AG04449 (cell line): ENCODE measurements at regions not wholly inside any gene's neighbourhood (a gene's known extent, or its start where the extent isn't known, plus 50 kb on each side); places are given as distances from the start of the nearest gene placed in this dataset.

ENCODE experiments used
- CTCF ChIA-PET: fragments of 350-600 bp; formaldehyde crosslinking; extraction: SDS; loops from one replicate; lab custom pipeline; 2021; ENCODE audit warnings: antibody characterized with exemption; lab: Yijun Ruan, JAX
- POLR2A ChIA-PET: fragments of 400-600, 350-600 bp; formaldehyde crosslinking; extraction: SDS; loops from one replicate; lab custom pipeline; 2020; ENCODE audit warnings: antibody characterized with exemption, inconsistent platforms; lab: Yijun Ruan, JAX
- DNase-seq: peaks from one replicate; pipeline ENCODE4 v3.0.0-alpha.2; 2010; ENCODE audit warnings: low read depth, low spot score
- H3K4me3 ChIP-seq: 2 replicates; pipeline ENCODE4 v1.5.1; 2011; ENCODE audit warnings: low read depth, mild to moderate bottlenecking, control low read depth, low read length
- TF ChIP-seq, protein P1 (sequence below): IDR thresholded peaks from one replicate; pipeline ENCODE4 v1.5.1; 2011; ENCODE audit warnings: mild to moderate bottlenecking, moderate library complexity, low read length, control low read depth, inconsistent platforms; ENCODE audit not compliant: insufficient read depth; ENCODE audit errors: missing control alignments

DNA sequence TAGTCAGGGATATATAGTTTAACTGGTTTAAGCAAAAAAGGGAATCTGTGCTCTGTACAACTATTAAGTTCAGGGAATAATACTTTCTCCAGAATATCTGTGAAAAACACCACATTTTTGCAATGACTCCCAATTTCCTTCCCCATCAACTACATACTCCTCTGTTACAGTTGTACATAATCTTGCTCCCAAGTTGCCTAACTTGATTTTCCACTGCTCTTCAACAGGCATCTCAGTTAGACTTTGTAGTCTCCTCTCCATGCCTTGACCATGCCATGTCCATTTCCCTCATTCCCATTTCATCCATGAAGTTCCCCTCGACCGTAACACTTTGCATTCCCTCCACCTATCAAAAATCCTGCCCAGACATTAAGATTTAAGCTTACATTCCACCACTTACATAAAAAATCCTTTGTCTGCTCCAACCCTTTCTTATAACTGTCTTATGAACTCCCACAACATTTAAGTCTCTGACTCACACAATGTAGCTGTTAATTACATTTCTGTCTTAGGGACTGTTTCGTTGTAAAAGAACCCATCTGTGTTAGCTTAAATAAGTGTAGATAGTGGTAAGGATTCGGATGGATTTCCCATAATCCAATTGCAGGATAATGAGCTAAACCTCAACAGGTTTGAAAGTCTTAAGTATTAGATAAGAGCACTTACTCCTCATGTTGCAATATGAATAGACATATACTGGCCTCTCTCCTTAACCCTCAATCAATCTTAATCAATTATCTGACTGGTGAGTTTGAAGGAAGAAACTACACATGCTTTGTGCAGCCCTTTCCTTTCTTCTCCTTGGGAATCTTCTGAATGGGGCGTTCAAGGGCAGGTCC is 156.5 kb downstream of the PAWR start:
- TF ChIP-seq, protein P1, sequence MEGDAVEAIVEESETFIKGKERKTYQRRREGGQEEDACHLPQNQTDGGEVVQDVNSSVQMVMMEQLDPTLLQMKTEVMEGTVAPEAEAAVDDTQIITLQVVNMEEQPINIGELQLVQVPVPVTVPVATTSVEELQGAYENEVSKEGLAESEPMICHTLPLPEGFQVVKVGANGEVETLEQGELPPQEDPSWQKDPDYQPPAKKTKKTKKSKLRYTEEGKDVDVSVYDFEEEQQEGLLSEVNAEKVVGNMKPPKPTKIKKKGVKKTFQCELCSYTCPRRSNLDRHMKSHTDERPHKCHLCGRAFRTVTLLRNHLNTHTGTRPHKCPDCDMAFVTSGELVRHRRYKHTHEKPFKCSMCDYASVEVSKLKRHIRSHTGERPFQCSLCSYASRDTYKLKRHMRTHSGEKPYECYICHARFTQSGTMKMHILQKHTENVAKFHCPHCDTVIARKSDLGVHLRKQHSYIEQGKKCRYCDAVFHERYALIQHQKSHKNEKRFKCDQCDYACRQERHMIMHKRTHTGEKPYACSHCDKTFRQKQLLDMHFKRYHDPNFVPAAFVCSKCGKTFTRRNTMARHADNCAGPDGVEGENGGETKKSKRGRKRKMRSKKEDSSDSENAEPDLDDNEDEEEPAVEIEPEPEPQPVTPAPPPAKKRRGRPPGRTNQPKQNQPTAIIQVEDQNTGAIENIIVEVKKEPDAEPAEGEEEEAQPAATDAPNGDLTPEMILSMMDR, result no peak
- no peak overlapping the region for H3K4me3 ChIP-seq
- CTCF ChIA-PET, result interaction anchor here (0.8 to 1.1 kb wide), 2 partner anchors 13 to 114 kb away, joined by 3 to 4 read pairs; no protein-coding TSS in a partner anchor
- POLR2A ChIA-PET, result interaction anchor here (0.9 kb wide), 1 partner anchor 13 kb away, joined by 3 read pairs; no protein-coding TSS in a partner anchor
- no peak for DNase-seq

DNA sequence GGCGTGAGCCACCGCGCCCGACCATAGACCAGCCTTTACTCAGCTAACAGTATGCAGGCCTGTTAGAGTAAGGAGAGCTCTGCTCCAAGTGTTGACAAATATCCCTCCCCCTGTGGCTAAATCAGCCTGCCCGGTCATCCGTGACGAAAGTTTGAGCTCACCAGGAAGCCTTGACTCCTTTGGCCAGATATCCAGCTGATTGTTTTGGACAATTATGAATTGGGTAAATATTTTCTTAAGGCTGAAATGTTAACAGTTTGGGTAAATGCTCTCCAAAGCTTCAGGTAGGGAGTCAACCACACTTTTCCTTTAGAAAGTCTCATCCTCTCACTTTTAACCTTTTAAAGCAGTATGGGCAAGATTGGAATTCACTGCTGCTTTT is 157.9 kb downstream of the PAWR start:
- no peak for DNase-seq
- CTCF ChIA-PET, result no interaction called here
- TF ChIP-seq, protein P1, result no peak
- no peak overlapping the region for H3K4me3 ChIP-seq
- POLR2A ChIA-PET, result interaction anchor here (1.5 kb wide), 1 partner anchor 14 kb away, joined by 5 read pairs; no protein-coding TSS in a partner anchor

DNA sequence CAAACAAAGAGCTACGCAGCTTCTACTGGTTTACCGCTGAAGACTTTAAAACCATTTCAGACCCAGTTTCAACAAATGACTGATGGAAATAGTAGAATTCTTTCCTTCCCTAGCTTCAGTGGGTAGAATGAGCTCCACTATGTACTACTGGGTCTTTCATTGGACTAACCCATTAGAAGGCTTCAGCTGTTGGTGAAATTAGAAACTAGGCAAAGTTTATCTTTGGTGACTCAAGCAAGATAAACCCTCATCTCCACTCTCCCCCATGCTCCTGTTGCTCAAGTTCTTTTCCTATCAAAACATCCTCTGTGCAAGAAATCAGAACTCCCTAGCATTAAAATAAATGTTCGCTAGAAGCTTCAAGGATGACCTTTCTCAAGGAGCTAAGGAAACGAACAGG is 159.2 kb downstream of the PAWR start:
- no peak overlapping the region for H3K4me3 ChIP-seq
- ChIA-PET POLR2A (interaction anchor here (1.5 kb wide), 1 partner anchor 16 kb away, joined by 5 read pairs; no protein-coding TSS in a partner anchor), CTCF (no interaction called here)
- TF ChIP-seq, protein P1, result no peak
- DNase-seq, result no peak

GRCh38 chr12:79527473-79527872 is 163.3 kb downstream of the PAWR start:
- DNase-seq, result no peak

DNA sequence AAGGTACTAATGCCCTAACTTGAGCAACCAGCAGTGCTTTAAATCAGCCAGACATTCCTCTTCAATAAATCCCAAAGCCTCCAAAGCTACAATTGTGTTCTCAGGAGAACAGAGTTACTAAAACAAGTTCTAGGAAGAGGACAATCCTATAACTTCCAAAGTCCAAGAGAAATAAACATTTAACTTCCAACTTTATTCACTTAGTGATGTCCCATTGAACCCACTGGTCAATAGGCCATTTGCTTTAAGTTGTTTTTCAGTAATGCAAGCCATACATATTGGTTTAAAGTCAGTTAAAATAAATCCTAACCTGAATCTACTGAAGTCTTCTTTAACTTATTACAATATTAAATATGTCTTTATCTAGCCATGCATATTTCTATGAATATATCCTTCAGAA is 165.4 kb downstream of the PAWR start:
- CTCF ChIA-PET, result no interaction called here
- DNase-seq, result no peak

More at GRCh38 chr12:79527473-79527872, 163.3 kb downstream of the PAWR start:
- ChIA-PET CTCF (no interaction called here), POLR2A (no interaction called here)
- TF ChIP-seq, protein P1, result no peak
- no peak overlapping the region for H3K4me3 ChIP-seq

More for the DNA sequence above, 165.4 kb downstream of the PAWR start:
- TF ChIP-seq, protein P1, result no peak
- H3K4me3 ChIP-seq, result no peak overlapping the region
- POLR2A ChIA-PET, result no interaction called here
